IMR-90 (cell line): ENCODE measurements at regions not wholly inside any gene's neighbourhood (a gene's known extent, or its start where the extent isn't known, plus 50 kb on each side); places are given as distances from the start of the nearest gene placed in this dataset.

ENCODE experiments used
- ATAC-seq: fragments of 200-7000 bp; cut with Tn5 transposase; 2 replicates; pipeline ENCODE4 v1.9.1; 2020; ENCODE audit warnings: low read depth, mild to moderate bottlenecking, moderate library complexity
- BruUV-seq: library from RNA; stranded (reverse); fragments of 400-500 nt; replicated peaks from 2 replicates; lab custom pipeline; 2021; lab: Mats Ljungman, UMichigan
- CTCF ChIA-PET: fragments of 300-600 bp; formaldehyde crosslinking; extraction: SDS; loops from one replicate; lab custom pipeline; 2021; ENCODE audit warnings: antibody characterized with exemption; lab: Yijun Ruan, JAX
- POLR2A ChIA-PET: fragments of 300-600 bp; sonication (Branson Sonifier 250); formaldehyde crosslinking; loops from one replicate; lab custom pipeline; 2022; ENCODE audit warnings: antibody characterized with exemption; ENCODE audit not compliant: unreplicated experiment; lab: Charles Lee
- DNase-seq: peaks from one replicate; pipeline ENCODE4 v3.0.0; 2013
- H2AFZ ChIP-seq: replicated peaks from 2 replicates; pipeline ENCODE3; 2013; ENCODE audit warnings: low read length, mild to moderate bottlenecking; ENCODE audit not compliant: poor library complexity
- H2AK5ac ChIP-seq: 2 replicates; pipeline ENCODE4 v1.6.1; 2013; ENCODE audit warnings: low read depth, low read length, inconsistent platforms
- H2AK9ac ChIP-seq: replicated peaks from 2 replicates; pipeline ENCODE3; 2013; ENCODE audit warnings: mild to moderate bottlenecking, low read depth, low read length, moderate library complexity; ENCODE audit not compliant: poor library complexity
- H2BK120ac ChIP-seq: 2 replicates; pipeline ENCODE4 v1.6.1; 2013; ENCODE audit warnings: low read depth, low read length, inconsistent platforms
- H2BK15ac ChIP-seq: 3 replicates; pipeline ENCODE4 v1.6.1; 2013; ENCODE audit warnings: low read depth, low read length, inconsistent platforms
- H2BK20ac ChIP-seq: 2 replicates; pipeline ENCODE4 v1.6.1; 2013; ENCODE audit warnings: low read depth, mild to moderate bottlenecking, inconsistent platforms, low read length, moderate library complexity
- H2BK5ac ChIP-seq: 2 replicates; pipeline ENCODE4 v1.6.1; 2013; ENCODE audit warnings: mild to moderate bottlenecking, low read depth, low read length, inconsistent platforms; ENCODE audit not compliant: poor library complexity, severe bottlenecking
- H3K14ac ChIP-seq: replicated peaks from 2 replicates; pipeline ENCODE4 v1.6.1; 2013; ENCODE audit warnings: low read depth, low read length, inconsistent platforms
- H3K18ac ChIP-seq: 2 replicates; pipeline ENCODE4 v1.6.1; 2013; ENCODE audit warnings: low read depth, low read length, control low read depth
- H3K23ac ChIP-seq: 2 replicates; pipeline ENCODE4 v1.6.1; 2013; ENCODE audit warnings: low read depth, low read length, inconsistent platforms
- H3K27ac ChIP-seq: 2 replicates; pipeline ENCODE4 v1.5.1; 2013; ENCODE audit warnings: mild to moderate bottlenecking, control low read depth, low read length; ENCODE audit not compliant: insufficient read depth
- H3K27me3 ChIP-seq: 2 replicates; pipeline ENCODE4 v1.6.1; 2013; ENCODE audit warnings: low read length; ENCODE audit not compliant: control insufficient read depth, insufficient read depth
- H3K36me3 ChIP-seq: 2 replicates; pipeline ENCODE4 v1.6.1; 2013; ENCODE audit warnings: low read length, mixed read lengths; ENCODE audit not compliant: control insufficient read depth, insufficient read depth
- H3K4ac ChIP-seq: 2 replicates; pipeline ENCODE4 v1.6.1; 2013; ENCODE audit warnings: low read depth, low read length, inconsistent platforms
- H3K4me1 ChIP-seq: 2 replicates; pipeline ENCODE4 v1.6.1; 2013; ENCODE audit warnings: low read length, mixed read lengths; ENCODE audit not compliant: control insufficient read depth, insufficient read depth
- H3K4me2 ChIP-seq: 2 replicates; pipeline ENCODE4 v1.6.1; 2013; ENCODE audit warnings: low read depth, mild to moderate bottlenecking, control low read depth, low read length, moderate library complexity
- H3K4me3 ChIP-seq: 2 replicates; pipeline ENCODE4 v1.5.1; 2013; ENCODE audit warnings: low read depth, mild to moderate bottlenecking, control low read depth, low read length, moderate library complexity; ENCODE audit not compliant: insufficient read depth
- H3K56ac ChIP-seq: 2 replicates; pipeline ENCODE4 v1.6.1; 2013; ENCODE audit warnings: low read length, inconsistent platforms; ENCODE audit not compliant: insufficient read depth; ENCODE audit errors: extremely low read depth
- H3K79me1 ChIP-seq, 2 experiments: 2 replicates each; pipeline ENCODE4 v1.6.1; 2013; ENCODE audit warnings: low read length in 2 of 2, inconsistent platforms in 1 of 2, low read depth in 1 of 2
- H3K9ac ChIP-seq: 2 replicates; pipeline ENCODE4 v1.6.1; 2013; ENCODE audit warnings: low read depth, low read length, control low read depth
- H3K9me1 ChIP-seq: 2 replicates; pipeline ENCODE4 v1.6.1; 2013; ENCODE audit warnings: low read length, inconsistent platforms; ENCODE audit not compliant: insufficient read depth
- H3K9me3 ChIP-seq: 2 replicates; pipeline ENCODE4 v1.6.1; 2013; ENCODE audit warnings: low read length; ENCODE audit not compliant: control insufficient read depth, insufficient read depth
- H4K20me1 ChIP-seq: 2 replicates; pipeline ENCODE4 v1.6.1; 2013; ENCODE audit warnings: low read length, inconsistent platforms; ENCODE audit not compliant: insufficient read depth
- H4K5ac ChIP-seq: 2 replicates; pipeline ENCODE4 v1.6.1; 2013; ENCODE audit warnings: mild to moderate bottlenecking, low read depth, low read length, control low read depth
- H4K8ac ChIP-seq, 2 experiments: 2 replicates each; pipeline ENCODE4 v1.6.1; 2013; ENCODE audit warnings: low read depth in 2 of 2, low read length in 2 of 2, control low read depth in 1 of 2, inconsistent platforms in 1 of 2
- H4K91ac ChIP-seq: 2 replicates; pipeline ENCODE4 v1.6.1; 2013; ENCODE audit warnings: low read depth, low read length, inconsistent platforms; ENCODE audit not compliant: insufficient read depth
- BHLHE40 ChIP-seq: fragments of 150-350 bp; IDR thresholded peaks from 2 replicates; pipeline ENCODE4 v1.6.1; 2016; ENCODE audit warnings: mild to moderate bottlenecking, low read depth, low read length
- CEBPB ChIP-seq: IDR thresholded peaks from 2 replicates; pipeline ENCODE4 v1.6.1; 2012; ENCODE audit warnings: low read depth, low read length, improper control_type of control experiment
- MAZ ChIP-seq: IDR thresholded peaks from 2 replicates; pipeline ENCODE4 v1.6.1; 2012; ENCODE audit warnings: low read depth, mild to moderate bottlenecking, low read length, improper control_type of control experiment, moderate library complexity, borderline replicate concordance
- MXI1 ChIP-seq: IDR thresholded peaks from 2 replicates; pipeline ENCODE4 v1.6.1; 2012; ENCODE audit warnings: low read depth, mild to moderate bottlenecking, low read length, moderate library complexity, borderline replicate concordance
- WGBS, 2 experiments: methylation state at CpG; one replicate each; pipeline versions ENCODE4 v1.1.5 to v1.1.7; 2013; ENCODE audit warnings: missing lambda C conversion rate in 2 of 2; ENCODE audit not compliant: insufficient read length in 1 of 2; ENCODE audit errors: extremely low coverage in 2 of 2; 5-methylcytosine and 5-hydroxymethylcytosine counted together
- dilution Hi-C: fragments of 300-500 bp; cut with HindIII; formaldehyde crosslinking; loops from one replicate; pipeline ENCODE4 v1.14.3; 2018; ENCODE audit warnings: low sequenced_read_pairs; ENCODE audit not compliant: unreplicated experiment
- in situ Hi-C: fragments of 300-500 bp; cut with MboI; formaldehyde crosslinking; loops from 3 replicates; pipeline ENCODE4 v1.14.3; 2019; ENCODE audit warnings: low sequenced_read_pairs, inconsistent platforms, mixed read lengths
- intact Hi-C: fragments of 100-400 bp; cut with micrococcal nuclease; formaldehyde crosslinking; loops from 2 replicates; pipeline ENCODE4 v1.10.0; 2022
- TF ChIP-seq, protein P1 (sequence below): conservative IDR thresholded peaks from 2 replicates; pipeline ENCODE4 v1.5.1; 2012; ENCODE audit warnings: mild to moderate bottlenecking, low read depth, low read length, improper control_type of control experiment

DNA sequence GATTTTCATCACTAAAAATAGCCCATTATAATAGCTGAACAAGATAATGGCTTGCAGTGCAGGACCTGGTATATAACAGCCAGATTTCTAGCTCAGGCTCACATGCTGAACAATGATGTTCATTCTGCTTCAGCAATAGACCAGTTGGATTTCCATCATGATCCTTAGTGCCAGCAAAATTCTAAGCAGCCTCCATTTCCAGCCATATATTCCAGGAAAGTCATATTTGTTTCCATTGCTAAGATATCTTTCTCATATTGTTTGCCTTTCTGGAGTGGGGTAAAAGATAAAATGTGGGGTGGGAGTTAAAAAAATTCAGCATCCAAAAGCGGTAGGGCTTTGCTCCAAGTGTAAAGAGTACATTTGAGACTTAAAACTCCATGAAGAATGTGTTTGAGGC lies 2344.1 kb downstream of the PCDH7 start:
- H3K4me3 ChIP-seq = no peak overlapping the region
- intact Hi-C loops = no loop called here
- H3K9me1 ChIP-seq = no peaks in the 10 kb centered on the region
- CTCF ChIA-PET = no interaction called here
- no peaks in the 10 kb centered on the region for H3K27me3 ChIP-seq
- H3K14ac ChIP-seq = no peak overlapping the region
- H2BK20ac ChIP-seq = peak overlapping the region; percentile 6; the same call in 1 of the 2 replicates
- no peak overlapping the region for H4K91ac ChIP-seq
- POLR2A ChIA-PET = no interaction called here
- no peak overlapping the region for H2AK5ac ChIP-seq
- peak overlapping the region; percentile 19; the same call in 1 of the 2 replicates for H2BK120ac ChIP-seq
- no peak overlapping the region for H3K27ac ChIP-seq
- H2AK9ac ChIP-seq = no peak overlapping the region
- no peak overlapping the region for H4K5ac ChIP-seq
- no peak overlapping the region for H3K4me2 ChIP-seq
- H3K23ac ChIP-seq = no peak overlapping the region
- dilution Hi-C loops = no loop called here
- no peaks in the 10 kb centered on the region for H3K4me1 ChIP-seq
- ATAC-seq (no peak), DNase-seq (no peak)
- WGBS, 2 experiments = no CpG with 5 or more reads among the region's 1 CpG
- no peak overlapping the region for H3K56ac ChIP-seq
- H3K36me3 ChIP-seq = no peaks in the 10 kb centered on the region
- H3K18ac ChIP-seq = peak overlapping the region; percentile 36; the same call in 1 of the 2 replicates
- H3K9me3 ChIP-seq = peaks cover 2% of the 10 kb centered on the region
- H3K9ac ChIP-seq = no peak overlapping the region
- in situ Hi-C loops = no loop called here
- no peak overlapping the region for H2BK5ac ChIP-seq
- no peak overlapping the region for H2AFZ ChIP-seq
- no peak overlapping the region for H2BK15ac ChIP-seq
- H4K8ac ChIP-seq = no peak overlapping the region
- H4K20me1 ChIP-seq = no peaks in the 10 kb centered on the region
- H3K79me1 ChIP-seq = no peaks in the 10 kb centered on the region
- BruUV-seq = no TSS peak
- H3K4ac ChIP-seq = no peak overlapping the region
- TF ChIP-seq, protein P1, sequence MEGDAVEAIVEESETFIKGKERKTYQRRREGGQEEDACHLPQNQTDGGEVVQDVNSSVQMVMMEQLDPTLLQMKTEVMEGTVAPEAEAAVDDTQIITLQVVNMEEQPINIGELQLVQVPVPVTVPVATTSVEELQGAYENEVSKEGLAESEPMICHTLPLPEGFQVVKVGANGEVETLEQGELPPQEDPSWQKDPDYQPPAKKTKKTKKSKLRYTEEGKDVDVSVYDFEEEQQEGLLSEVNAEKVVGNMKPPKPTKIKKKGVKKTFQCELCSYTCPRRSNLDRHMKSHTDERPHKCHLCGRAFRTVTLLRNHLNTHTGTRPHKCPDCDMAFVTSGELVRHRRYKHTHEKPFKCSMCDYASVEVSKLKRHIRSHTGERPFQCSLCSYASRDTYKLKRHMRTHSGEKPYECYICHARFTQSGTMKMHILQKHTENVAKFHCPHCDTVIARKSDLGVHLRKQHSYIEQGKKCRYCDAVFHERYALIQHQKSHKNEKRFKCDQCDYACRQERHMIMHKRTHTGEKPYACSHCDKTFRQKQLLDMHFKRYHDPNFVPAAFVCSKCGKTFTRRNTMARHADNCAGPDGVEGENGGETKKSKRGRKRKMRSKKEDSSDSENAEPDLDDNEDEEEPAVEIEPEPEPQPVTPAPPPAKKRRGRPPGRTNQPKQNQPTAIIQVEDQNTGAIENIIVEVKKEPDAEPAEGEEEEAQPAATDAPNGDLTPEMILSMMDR = no peak
- TF ChIP-seq BHLHE40 = no peak
- no peak for TF ChIP-seq MAZ
- TF ChIP-seq CEBPB = no peak
- no peak for TF ChIP-seq MXI1
